Small intestine (tissue), 7 donors: ENCODE measurements at regions not wholly inside any gene's neighbourhood (a gene's known extent, or its start where the extent isn't known, plus 50 kb on each side); places are given as distances from the start of the nearest gene placed in this dataset.

Experiments
- DNase-seq, 2 donors: peaks; one replicate each; pipeline versions ENCODE4 v3.0.0 to v3.0.0-alpha.2; 2013
- FAIRE-seq: peaks from 2 replicates; lab custom pipeline; 2012; peaks lifted over from hg19 to GRCh38; lab: Jason Lieb, UNC
- H3K27ac ChIP-seq, 3 donors: one replicate each; pipeline ENCODE4 v1.5.1; 2013; ENCODE audit warnings: low read length in 2 of 3, mild to moderate bottlenecking in 2 of 3, control low read depth in 1 of 3, inconsistent platforms in 1 of 3, low read depth in 1 of 3, moderate library complexity in 1 of 3
- H3K27me3 ChIP-seq, 3 donors: one replicate each; pipeline ENCODE4 v1.6.1; 2013; ENCODE audit warnings: low read length in 3 of 3, inconsistent platforms in 1 of 3; ENCODE audit not compliant: control insufficient read depth in 3 of 3, insufficient read depth in 3 of 3
- H3K36me3 ChIP-seq, 3 donors: one replicate each; pipeline ENCODE4 v1.6.1; 2013; ENCODE audit warnings: low read length in 3 of 3, inconsistent platforms in 1 of 3, low read depth in 1 of 3, mild to moderate bottlenecking in 1 of 3, moderate library complexity in 1 of 3; ENCODE audit not compliant: control insufficient read depth in 3 of 3, insufficient read depth in 2 of 3
- H3K4me1 ChIP-seq, 3 donors: one replicate each; pipeline ENCODE4 v1.6.1; 2013; ENCODE audit warnings: low read length in 2 of 3, inconsistent platforms in 1 of 3, low read depth in 1 of 3, mild to moderate bottlenecking in 1 of 3, moderate library complexity in 1 of 3; ENCODE audit not compliant: control insufficient read depth in 3 of 3, insufficient read depth in 2 of 3
- H3K4me3 ChIP-seq, 3 donors: one replicate each; pipeline ENCODE4 v1.5.1; 2013; ENCODE audit warnings: low read length in 3 of 3, control low read depth in 1 of 3, inconsistent platforms in 1 of 3, low read depth in 1 of 3, mild to moderate bottlenecking in 1 of 3, moderate library complexity in 1 of 3
- H3K9me3 ChIP-seq, 2 donors: one replicate each; pipeline ENCODE4 v1.6.1; 2013; ENCODE audit warnings: low read depth in 1 of 2, low read length in 1 of 2; ENCODE audit not compliant: control insufficient read depth in 2 of 2, insufficient read depth in 1 of 2
- WGBS, 3 donors: extraction: QIAGEN DNeasy Blood & Tissue Kit; methylation state at CpG; one replicate each; pipeline ENCODE4 v1.1.7; 2013; 5-methylcytosine and 5-hydroxymethylcytosine counted together
- donor health status: healthy with polysubstance abuse.
- donor health status: control.
- donor health status: control.
- donor health status: Bipolar disorder and iron deficiency.
- donor health status: healthy.

GRCh38 chr2:196381464-196381863 is 210.1 kb upstream of the STK17B start:
- Histone ChIP-seq H3K9me3 (no peaks in the 10 kb centered on the region), H3K4me1 (no peaks in the 10 kb centered on the region), H3K27ac (no peak overlapping the region), H3K27me3 (no peaks in the 10 kb centered on the region), H3K36me3 (no peaks in the 10 kb centered on the region), H3K4me3 (no peak overlapping the region)
- FAIRE-seq (no peak), DNase-seq (no peak)
- WGBS, 3 donors, result 77 to 81% (median 78%) methylated on average over 3 of the region's 3 CpGs

DNA sequence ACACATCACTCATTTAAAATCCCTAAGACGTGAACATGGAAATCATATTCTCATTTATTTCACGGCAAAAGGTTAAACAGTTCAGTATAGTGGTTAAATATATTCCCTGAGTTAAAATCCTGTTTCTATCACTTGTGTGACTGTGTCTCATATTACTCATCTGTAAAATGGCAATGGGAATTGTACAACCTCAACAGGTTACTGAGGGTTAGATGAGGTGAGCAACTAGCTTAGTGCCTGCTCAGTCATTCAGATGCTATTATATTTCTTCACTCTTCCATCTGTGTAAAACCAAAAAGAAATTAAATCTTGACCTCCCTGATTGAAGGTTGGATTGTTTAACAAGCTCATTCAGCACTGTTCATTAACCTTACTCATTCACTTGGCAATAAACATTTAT is 212.4 kb upstream of the STK17B start:
- 86 to 92% (median 91%) methylated on average over 2 of the region's 2 CpGs for WGBS, 3 donors
- Histone ChIP-seq H3K4me1 (no peaks in the 10 kb centered on the region), H3K9me3 (no peaks in the 10 kb centered on the region), H3K36me3 (no peaks in the 10 kb centered on the region), H3K27ac (no peak overlapping the region), H3K4me3 (no peak overlapping the region), H3K27me3 (no peaks in the 10 kb centered on the region)
- FAIRE-seq (no peak), DNase-seq (no peak)

DNA sequence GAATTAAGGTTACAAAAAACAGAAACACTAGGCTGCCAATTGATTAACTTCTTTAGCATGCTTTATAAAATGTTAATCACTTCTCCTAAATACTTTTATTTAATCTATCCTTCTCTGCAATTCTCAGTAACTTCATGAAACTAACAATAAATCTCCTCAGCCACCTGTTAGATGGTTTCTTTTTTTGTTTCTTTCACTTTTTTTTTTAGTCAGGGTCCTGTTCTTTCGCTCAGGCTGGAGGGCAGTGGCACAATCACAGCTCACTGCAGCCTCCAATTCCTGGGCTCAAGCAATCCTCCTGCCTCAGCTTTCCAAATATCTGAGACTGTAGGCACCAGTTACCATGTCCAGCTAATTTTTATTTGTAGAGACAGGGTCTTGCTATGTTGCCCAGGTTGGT is 213.4 kb upstream of the STK17B start:
- no peak for FAIRE-seq
- DNase-seq, result no peak
- Histone ChIP-seq H3K9me3 (no peaks in the 10 kb centered on the region), H3K27ac (no peak overlapping the region), H3K36me3 (no peaks in the 10 kb centered on the region), H3K4me1 (no peaks in the 10 kb centered on the region), H3K27me3 (no peaks in the 10 kb centered on the region), H3K4me3 (no peak overlapping the region)
- WGBS, 3 donors, result 73 to 83% (median 80%) methylated on average over 1 of the region's 1 CpG

- DNase-seq (no peak), FAIRE-seq (no peak)
- Histone ChIP-seq H3K4me3 (no peak overlapping the region), H3K9me3 (no peaks in the 10 kb centered on the region), H3K27me3 (no peaks in the 10 kb centered on the region), H3K4me1 (no peaks in the 10 kb centered on the region), H3K36me3 (no peaks in the 10 kb centered on the region), H3K27ac (no peak overlapping the region)
Observed at GRCh38 chr2:196389670-196390069, 218.3 kb upstream of the STK17B start.

DNA sequence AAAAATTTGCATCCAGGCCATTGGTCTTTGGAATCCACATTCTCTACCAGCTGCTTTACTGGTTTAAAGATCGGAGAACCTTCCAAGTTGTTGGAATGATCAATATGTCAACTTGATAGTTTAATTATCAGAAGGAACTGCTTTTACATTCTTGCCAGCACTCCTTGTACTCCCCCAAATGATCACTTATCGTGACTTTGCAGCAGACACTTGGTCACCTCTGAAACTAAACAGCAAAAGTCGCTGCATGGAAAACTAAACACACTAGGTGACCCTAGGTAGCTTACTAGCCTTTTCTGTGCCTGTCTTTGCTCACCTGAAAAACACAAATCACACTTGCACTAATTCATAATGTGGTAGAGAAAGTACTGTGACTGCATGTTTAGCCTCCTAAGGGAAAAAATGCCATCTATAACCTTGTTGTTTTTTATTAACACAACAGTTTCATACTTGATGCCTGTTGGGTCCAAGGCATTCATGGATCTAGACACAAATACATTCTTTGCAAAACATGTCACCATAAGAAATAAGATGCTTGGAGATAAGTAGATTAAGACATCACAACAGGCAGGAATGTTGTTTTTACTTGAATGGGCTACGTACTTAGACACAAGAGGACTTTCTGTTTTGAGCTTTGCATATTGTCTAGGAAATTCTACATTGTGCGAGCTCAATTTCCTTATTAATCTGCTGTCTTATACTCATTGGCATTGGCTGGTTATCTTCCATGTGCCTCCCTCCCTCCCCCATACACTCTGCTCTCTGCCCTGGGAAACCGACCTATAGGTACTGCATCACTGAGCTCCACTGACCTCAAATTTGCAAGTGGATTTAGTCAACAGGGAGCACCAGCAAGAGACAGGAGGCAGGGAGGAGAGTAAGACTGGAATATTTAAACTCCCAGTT is 219.1 kb upstream of the STK17B start:
- 78 to 83% (median 80%) methylated on average over 6 of the region's 6 CpGs for WGBS, 3 donors
- FAIRE-seq (no peak), DNase-seq (no peak)
- no peaks in the 10 kb centered on the region for H3K4me1 ChIP-seq
- H3K36me3 ChIP-seq, result no peaks in the 10 kb centered on the region
- H3K4me3 ChIP-seq, result no peak overlapping the region
- no peaks in the 10 kb centered on the region for H3K9me3 ChIP-seq
- H3K27me3 ChIP-seq, result no peaks in the 10 kb centered on the region
- H3K27ac ChIP-seq, result no peak overlapping the region

- H3K9me3 ChIP-seq, result no peaks in the 10 kb centered on the region
- FAIRE-seq, result no peak
- WGBS, 3 donors, result 89 to 96% (median 95%) methylated on average over 1 of the region's 1 CpG
Observed at GRCh38 chr2:196391149-196391479, 219.7 kb upstream of the STK17B start.

GRCh38 chr2:196399096-196399495 is 227.7 kb upstream of the STK17B start:
- no peak for FAIRE-seq
- Histone ChIP-seq H3K36me3 (no peaks in the 10 kb centered on the region), H3K27ac (no peak overlapping the region), H3K27me3 (no peaks in the 10 kb centered on the region), H3K9me3 (no peaks in the 10 kb centered on the region), H3K4me1 (no peaks in the 10 kb centered on the region), H3K4me3 (no peak overlapping the region)
- DNase-seq, result no peak
- WGBS, 3 donors, result 90 to 94% (median 93%) methylated on average over 1 of the region's 1 CpG

More at GRCh38 chr2:196391149-196391479, 219.7 kb upstream of the STK17B start:
- no peaks in the 10 kb centered on the region for H3K27me3 ChIP-seq
- H3K27ac ChIP-seq, result no peak overlapping the region
- H3K4me1 ChIP-seq, result no peaks in the 10 kb centered on the region
- DNase-seq, result no peak
- H3K4me3 ChIP-seq, result no peak overlapping the region
- no peaks in the 10 kb centered on the region for H3K36me3 ChIP-seq

- DNase-seq (no peak), FAIRE-seq (no peak)
- no peak overlapping the region for H3K27ac ChIP-seq
Observed at GRCh38 chr2:196399722-196400691, 228.6 kb upstream of the STK17B start.

More at GRCh38 chr2:196399722-196400691, 228.6 kb upstream of the STK17B start:
- Histone ChIP-seq H3K9me3 (no peaks in the 10 kb centered on the region), H3K4me1 (no peaks in the 10 kb centered on the region), H3K4me3 (no peak overlapping the region), H3K36me3 (no peaks in the 10 kb centered on the region), H3K27me3 (no peaks in the 10 kb centered on the region)
- 52 to 62% (median 59%) methylated on average over 5 of the region's 5 CpGs for WGBS, 3 donors
